ENCODE measurements at regions not wholly inside any gene's neighbourhood (a gene's known extent, or its start where the extent isn't known, plus 50 kb on each side); places are given as distances from the start of the nearest gene placed in this dataset.

- Mint-ChIP-seq H3K27me3 (ENCODE audit: unreplicated experiment) (peaks cover 3% of the 10 kb centered on the region), H3K4me1 (ENCODE audit: unreplicated experiment) (no peaks in the 10 kb centered on the region), H3K27ac (ENCODE audit: unreplicated experiment) (no peak overlapping the region), H3K9me3 (ENCODE audit: unreplicated experiment) (no peaks in the 10 kb centered on the region), H3K4me3 (ENCODE audit: unreplicated experiment) (no peak overlapping the region), H3K36me3 (ENCODE audit: unreplicated experiment) (no peaks in the 10 kb centered on the region)
- DNase-seq (ENCODE audit: extremely low spot score, unreplicated experiment) = no peak
- no peak for TF ChIP-seq CTCF (IDR thresholded peaks at IDR 0.05)
Measured at GRCh38 chr10:121187391-121187790, 336.2 kb downstream of the WDR11 start.

GRCh38 chr10:121188005-121188404 is 336.8 kb downstream of the WDR11 start:
- H3K27ac Mint-ChIP-seq (ENCODE audit: unreplicated experiment) = no peak overlapping the region
- H3K4me1 Mint-ChIP-seq (ENCODE audit: unreplicated experiment) = no peaks in the 10 kb centered on the region
- peak; percentile 10 for TF ChIP-seq CTCF (IDR thresholded peaks at IDR 0.05)
- no peaks in the 10 kb centered on the region for H3K9me3 Mint-ChIP-seq (ENCODE audit: unreplicated experiment)
- peaks cover 1% of the 10 kb centered on the region for H3K36me3 Mint-ChIP-seq (ENCODE audit: unreplicated experiment)
- H3K4me3 Mint-ChIP-seq (ENCODE audit: unreplicated experiment) = no peak overlapping the region
- H3K27me3 Mint-ChIP-seq (ENCODE audit: unreplicated experiment) = peaks cover 3% of the 10 kb centered on the region
- DNase-seq (ENCODE audit: extremely low spot score, unreplicated experiment) = no peak

GRCh38 chr10:121189066-121189465 is 337.9 kb downstream of the WDR11 start:
- TF ChIP-seq CTCF (IDR thresholded peaks at IDR 0.05) = no peak
- H3K27ac Mint-ChIP-seq (ENCODE audit: unreplicated experiment) = no peak overlapping the region
- H3K27me3 Mint-ChIP-seq (ENCODE audit: unreplicated experiment) = peaks cover 3% of the 10 kb centered on the region
- no peak overlapping the region for H3K4me3 Mint-ChIP-seq (ENCODE audit: unreplicated experiment)
- peaks cover 6% of the 10 kb centered on the region for H3K9me3 Mint-ChIP-seq (ENCODE audit: unreplicated experiment)
- no peaks in the 10 kb centered on the region for H3K4me1 Mint-ChIP-seq (ENCODE audit: unreplicated experiment)
- H3K36me3 Mint-ChIP-seq (ENCODE audit: unreplicated experiment) = peaks cover 2% of the 10 kb centered on the region
- DNase-seq (ENCODE audit: extremely low spot score, unreplicated experiment) = no peak

- Mint-ChIP-seq H3K36me3 (ENCODE audit: unreplicated experiment) (peaks cover 2% of the 10 kb centered on the region), H3K27ac (ENCODE audit: unreplicated experiment) (no peak overlapping the region), H3K27me3 (ENCODE audit: unreplicated experiment) (peaks cover 4% of the 10 kb centered on the region), H3K9me3 (ENCODE audit: unreplicated experiment) (peaks cover 9% of the 10 kb centered on the region), H3K4me3 (ENCODE audit: unreplicated experiment) (no peak overlapping the region), H3K4me1 (ENCODE audit: unreplicated experiment) (no peaks in the 10 kb centered on the region)
- TF ChIP-seq CTCF (IDR thresholded peaks at IDR 0.05) = no peak
- DNase-seq (ENCODE audit: extremely low spot score, unreplicated experiment) = no peak
Measured at GRCh38 chr10:121194696-121195523, 343.7 kb downstream of the WDR11 start.

GRCh38 chr10:121195524-121195910 is 344.4 kb downstream of the WDR11 start:
- TF ChIP-seq CTCF (IDR thresholded peaks at IDR 0.05) = no peak
- H3K4me3 Mint-ChIP-seq (ENCODE audit: unreplicated experiment) = no peak overlapping the region
- no peak for DNase-seq (ENCODE audit: extremely low spot score, unreplicated experiment)
- H3K27me3 Mint-ChIP-seq (ENCODE audit: unreplicated experiment) = peaks cover 4% of the 10 kb centered on the region
- H3K27ac Mint-ChIP-seq (ENCODE audit: unreplicated experiment) = no peak overlapping the region
- H3K36me3 Mint-ChIP-seq (ENCODE audit: unreplicated experiment) = peaks cover 2% of the 10 kb centered on the region
- peaks cover 9% of the 10 kb centered on the region for H3K9me3 Mint-ChIP-seq (ENCODE audit: unreplicated experiment)
- H3K4me1 Mint-ChIP-seq (ENCODE audit: unreplicated experiment) = no peaks in the 10 kb centered on the region
